HG03460 (cell line): ENCODE measurements at regions not wholly inside any gene's neighbourhood (a gene's known extent, or its start where the extent isn't known, plus 50 kb on each side); places are given as distances from the start of the nearest gene placed in this dataset.
"Not testable (repeated sequence)": the region's sequence is repeated elsewhere in the genome, so short reads cannot be mapped to it uniquely, and the experiment has no call there.

Source experiments
- ATAC-seq: cut with Tn5 transposase; IDR thresholded peaks from one replicate; pipeline ENCODE4 v1.9.1; 2021; ENCODE audit not compliant: unreplicated experiment

DNA sequence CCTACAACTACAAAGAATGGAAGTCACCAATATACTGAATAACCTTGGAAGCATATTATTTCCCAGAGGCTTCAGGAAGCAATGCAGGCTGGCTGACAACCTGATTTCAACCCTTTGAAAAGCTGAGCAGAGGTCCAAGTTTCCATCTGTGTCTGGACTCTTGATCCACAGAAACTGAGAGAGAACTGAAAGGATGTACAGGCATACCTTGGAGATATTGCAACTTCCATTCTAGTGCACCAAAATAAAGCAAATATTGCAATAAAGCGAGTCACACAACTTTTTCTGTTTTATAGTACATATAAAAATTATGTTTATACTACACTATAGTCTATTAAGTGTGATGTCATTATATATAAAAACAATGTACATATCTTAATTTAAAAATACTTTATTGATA, 85.3 kb downstream of the TYW3 start:
- ATAC-seq, result no peak

DNA sequence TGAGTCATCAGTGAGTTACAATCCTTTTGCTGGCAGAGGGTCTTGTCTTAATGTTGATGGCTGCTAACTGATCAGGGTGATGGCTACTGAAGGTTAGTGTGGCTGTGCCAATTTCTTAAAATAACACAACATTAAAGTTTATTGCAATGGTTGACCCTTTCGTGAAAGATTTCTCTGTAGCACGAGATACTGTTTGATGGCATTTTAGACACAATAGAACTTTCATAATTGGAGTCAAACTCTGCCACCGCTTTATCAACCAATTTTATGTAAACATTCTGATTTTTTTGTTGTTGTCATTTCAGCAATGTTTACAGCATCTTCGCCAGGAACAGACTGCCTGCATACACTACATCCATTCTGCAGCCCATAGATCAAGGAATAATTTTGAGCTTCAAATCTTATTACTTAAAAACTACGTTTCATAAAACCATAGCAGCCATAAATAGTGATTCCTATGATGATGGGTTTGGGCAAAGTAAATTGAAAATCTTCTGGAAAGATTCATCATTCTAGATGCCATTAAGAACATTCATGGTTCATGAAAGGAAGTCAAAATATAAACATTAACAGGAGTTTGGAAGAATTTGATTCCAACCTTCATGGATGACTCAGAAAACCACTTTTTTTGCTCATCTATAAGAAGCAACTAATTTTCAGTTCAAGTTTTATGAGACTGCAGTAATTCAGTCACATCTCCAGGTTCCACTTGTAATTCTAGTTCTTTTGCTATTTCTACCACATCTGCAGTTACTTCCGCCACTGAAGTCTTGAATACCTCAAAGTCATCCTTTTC, 85.9 kb downstream of the TYW3 start:
- ATAC-seq, result no peak

DNA sequence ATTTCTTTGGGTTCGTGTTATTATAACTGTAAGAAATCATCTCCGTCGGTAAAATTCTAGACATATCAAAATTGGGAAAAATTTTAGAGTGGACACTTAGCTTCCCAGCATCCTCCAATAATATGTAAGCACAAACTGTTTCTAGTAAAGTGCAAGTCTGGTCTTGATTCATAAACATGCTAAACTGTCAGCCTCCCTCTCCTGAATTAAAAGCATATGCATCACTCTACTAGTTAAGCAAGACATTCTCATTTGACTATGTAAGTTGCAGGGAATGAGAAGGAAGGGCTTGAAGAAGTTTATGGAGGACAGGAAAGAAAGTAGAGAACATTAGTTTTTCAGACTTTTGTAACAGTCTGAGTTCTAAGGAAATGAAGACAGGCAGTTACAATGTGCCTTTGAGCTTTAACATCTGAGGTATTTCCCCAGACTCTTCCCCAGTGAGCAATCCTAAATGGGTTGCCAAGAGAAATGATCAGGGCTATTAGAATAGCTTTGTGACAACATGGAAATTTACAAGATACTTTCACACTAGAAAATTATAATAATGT, 90.0 kb downstream of the TYW3 start:
- no peak for ATAC-seq

DNA sequence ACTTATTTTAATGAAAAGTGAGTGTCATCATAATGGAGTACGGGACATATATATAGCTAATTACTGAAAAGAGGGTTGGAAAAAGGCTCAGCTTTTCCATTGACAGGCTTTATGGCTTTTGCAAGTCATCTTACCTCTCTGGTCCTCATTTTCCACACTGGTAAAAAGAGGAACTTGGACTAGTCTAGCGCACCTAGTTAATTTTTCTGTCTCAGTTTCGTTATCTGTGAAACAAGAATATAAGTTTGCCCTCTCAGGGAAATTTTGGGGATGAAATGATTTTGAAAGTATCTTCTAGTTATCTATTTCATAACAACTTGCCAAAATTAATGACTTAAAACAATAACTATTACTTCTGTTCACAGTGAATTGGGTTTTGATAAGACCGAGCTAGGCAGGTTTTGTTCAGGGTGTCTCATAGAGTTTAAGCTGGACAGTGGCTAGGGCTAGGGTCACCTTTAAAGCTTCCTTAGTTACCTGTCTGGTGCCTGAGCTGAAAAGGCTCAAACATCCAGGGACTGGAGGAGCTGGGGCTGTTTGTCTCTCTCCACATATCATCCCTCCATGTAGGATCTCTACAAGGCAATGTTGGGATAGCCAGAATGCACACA, 91.7 kb downstream of the TYW3 start:
- no peak for ATAC-seq

DNA sequence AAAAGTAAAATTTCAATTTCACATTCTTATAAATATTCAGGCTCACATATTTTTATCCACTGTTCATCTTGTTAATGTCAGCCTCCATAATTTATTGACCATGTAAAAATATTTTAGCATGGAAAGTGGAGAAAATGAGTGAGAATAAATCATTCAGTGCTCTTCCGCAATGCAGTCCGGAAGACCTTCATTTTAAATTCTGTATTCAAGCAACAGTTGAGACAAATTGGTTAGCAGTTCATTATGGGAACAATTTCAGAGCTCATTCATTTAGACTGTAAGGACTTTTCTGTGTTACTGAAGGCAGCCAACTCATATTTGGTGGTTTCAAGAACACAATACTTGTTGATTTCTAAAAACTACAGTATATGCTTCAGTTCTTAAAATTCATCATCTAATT, 97.8 kb downstream of the TYW3 start:
- no peak for ATAC-seq

DNA sequence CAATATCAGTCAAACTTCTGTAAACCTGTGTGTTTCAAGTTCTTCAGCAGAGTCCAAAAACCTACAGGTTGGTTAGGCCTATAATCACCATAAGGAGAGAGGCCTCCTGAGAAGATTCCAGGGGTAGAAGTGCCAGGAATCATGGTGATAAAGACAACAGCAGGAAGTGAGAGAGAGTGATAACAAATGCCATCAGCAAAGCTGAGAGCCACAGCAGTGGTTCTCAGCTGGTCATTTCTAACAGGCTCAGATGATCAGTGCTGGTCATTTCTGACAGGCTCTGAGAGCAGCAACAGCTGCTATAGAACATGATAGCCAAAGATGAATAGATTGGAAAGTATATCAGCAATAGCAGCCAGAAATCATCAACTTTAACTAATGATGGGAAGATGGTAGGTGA, 101.3 kb downstream of the TYW3 start:
- ATAC-seq, result no peak

DNA sequence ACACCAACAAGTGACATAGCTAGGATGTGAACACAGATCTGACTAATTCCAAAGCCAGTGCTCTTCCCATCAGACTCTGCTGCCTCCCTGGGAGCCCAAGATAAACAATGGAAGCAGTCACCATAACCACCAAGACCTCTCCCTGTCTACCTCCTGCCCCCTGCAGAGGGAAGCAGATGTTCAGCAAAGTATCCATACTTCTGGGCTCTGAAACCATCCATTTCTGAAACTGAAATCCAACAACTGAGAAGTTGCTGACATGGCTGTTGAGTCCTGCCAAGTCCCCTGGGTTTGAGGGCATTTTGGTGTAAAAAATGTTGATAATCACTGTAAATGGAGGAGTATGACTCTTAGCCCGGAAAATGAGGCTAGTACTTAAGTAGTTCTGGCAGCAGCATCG, 102.1 kb downstream of the TYW3 start:
- ATAC-seq, result no peak

DNA sequence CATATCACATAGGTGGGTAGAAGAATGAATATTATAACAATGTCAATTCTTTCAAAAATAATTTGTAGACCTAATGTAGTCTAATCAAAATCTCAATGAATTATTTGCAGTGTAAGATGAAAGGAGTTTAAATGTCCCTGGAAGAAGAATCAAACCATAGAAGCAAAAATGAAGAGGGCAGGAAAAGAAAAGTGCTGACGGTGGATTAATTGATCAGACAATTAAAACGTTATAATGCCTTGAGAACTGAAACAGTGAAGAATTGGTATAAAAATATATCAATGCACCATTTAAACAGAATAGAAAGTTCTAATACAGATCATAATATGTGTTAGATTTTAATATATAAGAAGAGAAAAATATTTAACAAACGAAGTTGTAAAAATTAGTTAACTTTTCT, 109.8 kb downstream of the TYW3 start:
- ATAC-seq, result no peak

DNA sequence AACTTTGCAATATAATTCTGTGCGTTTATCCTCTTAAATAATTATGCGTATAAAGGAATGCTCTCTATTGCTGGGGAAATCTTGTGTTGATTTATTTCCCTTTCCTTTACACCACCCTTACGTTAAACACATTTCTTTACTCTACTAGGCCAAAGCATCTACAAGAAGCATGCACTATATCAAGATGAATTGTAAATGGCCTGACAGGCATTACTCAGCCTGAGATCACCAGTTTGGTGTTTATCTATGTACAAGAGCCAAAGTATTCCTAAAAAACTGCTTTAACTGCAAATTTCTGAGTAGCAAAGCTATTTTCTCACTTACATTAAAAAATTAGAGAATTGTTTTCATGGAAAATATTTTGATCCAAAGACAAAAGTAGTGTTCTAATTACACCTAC, 114.8 kb downstream of the TYW3 start:
- ATAC-seq, result no peak

DNA sequence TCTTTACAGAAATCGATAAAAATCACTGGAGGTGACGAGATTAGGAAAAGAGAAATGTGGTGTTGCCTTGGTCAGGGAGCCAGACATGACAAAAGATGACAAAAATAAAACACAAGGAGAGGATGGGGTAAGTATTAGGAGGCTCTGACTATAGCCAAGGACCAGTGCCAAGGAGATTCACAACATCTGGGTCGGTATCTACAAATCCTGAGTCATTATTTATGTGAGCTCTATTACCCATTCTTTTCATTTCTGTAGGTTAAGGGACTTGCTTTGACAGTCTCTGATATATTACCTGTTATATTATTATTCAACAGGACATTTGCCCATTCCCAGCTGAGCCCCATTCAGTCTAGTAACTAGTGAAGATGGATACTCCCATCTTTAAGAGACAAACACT, 120.8 kb downstream of the TYW3 start:
- ATAC-seq, result no peak

DNA sequence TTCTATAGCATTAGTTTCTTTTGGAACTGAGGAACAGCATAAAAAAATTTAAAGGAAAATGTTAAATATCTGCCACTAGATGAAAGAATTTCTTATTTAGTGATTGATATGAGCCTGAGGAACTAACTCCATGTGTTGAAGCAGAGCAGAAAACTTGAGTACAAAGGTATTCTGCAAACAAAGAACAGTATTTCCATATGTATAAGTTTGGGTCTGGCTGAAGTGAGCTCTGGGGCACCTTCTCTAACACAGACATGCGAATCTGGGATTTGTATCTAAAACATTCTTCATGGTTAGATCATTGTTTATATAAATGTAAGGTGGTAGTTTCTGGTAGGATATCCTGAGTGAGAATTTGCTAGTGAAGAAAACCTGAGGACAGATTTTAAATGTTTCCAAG, 123.2 kb downstream of the TYW3 start:
- no peak for ATAC-seq

DNA sequence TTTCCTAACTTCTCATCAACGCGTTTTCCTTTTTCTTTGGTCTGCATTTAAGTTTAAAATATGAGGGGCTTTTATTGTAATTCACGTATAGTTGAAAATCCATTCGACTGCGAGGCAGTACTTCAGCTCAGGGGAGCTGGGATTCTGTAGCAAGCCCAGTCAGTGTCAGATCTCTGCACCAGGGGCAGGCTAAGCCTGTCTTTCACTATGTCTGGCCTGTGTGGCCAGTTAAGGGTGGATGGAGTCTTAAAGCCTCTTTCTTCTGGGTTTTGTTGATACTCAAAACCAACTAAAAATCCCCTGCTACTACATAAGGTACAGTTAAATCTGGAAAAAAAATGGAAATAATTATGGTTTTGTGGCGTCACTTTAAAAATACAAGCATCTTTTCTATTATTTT, 124.7 kb downstream of the TYW3 start:
- peak; percentile 27 for ATAC-seq

DNA sequence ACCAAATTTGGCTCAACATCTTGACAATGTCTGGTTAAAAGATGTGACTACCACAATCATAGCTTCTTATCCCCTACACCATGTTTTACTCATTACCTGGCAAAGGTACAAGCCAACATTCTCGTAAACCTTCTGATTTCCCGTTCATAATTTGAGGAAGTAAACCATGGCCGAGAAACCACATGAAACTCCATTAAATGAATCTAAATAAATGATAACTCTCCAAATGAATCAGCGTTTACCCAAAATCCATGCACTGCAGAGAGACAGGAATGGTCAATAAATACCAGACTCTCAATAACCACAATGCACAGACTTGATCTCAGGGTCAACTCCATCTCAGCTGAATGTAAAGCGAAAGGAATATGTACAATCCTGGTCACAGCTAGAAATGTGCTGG, 125.2 kb downstream of the TYW3 start:
- peak; percentile 55 for ATAC-seq

DNA sequence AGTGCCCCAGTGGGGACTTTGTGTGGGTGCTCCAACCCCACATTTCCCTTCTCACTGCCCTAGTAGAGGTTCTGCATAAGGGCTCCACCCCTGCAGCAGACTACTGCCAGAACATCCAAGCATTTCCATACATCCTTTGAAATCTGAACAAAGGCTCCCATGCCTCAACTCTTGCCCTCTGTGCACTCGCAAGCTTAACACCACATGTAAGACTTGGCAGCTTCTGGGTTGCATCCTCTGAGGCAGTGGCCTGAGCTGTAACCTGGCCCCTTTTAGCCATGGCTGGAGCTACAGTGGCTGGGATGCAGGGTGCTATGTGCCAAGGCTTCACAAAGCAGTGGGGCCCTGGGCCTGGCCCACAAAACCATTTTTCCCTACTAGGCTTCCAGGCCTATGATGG, 128.9 kb downstream of the TYW3 start:
- no peak for ATAC-seq

DNA sequence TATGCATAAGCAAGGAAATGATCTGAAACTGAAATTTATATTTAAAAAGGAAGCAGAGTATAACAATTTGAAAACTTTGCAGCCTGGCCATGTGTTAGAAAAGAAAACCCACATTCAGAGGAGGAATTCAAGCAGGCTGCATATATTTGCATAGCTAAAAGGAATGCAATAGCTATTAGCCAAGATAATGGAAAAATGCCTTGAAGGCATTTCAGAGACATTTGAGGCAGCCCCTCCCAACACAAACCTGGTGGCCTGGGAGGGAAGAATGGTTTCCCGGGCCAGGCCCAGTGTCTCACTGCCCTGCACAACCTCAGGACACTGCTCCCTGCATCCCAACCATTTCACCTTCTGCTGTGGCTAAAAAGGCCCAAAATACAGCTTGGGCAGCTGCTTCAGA, 136.8 kb downstream of the TYW3 start:
- ATAC-seq, result no peak

DNA sequence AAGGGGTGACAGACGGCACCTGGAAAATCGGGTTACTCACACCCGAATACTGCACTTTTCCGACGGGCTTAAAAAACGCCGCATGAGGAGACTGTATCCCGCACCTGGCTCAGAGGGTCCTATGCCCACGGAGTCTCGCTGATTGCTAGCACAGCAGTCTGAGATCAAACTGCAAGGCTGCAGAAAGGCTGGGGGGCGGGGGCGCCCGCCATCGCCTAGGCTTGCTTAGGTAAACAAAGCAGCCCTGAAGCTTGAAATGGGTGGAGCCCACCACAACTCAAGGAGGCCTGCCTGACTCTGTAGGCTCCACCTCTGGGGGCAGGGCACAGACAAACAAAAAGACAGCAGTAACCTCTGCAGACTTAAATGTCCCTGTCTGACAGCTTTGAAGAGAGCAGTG, 144.4 kb downstream of the TYW3 start:
- not testable (repeated sequence) for ATAC-seq

DNA sequence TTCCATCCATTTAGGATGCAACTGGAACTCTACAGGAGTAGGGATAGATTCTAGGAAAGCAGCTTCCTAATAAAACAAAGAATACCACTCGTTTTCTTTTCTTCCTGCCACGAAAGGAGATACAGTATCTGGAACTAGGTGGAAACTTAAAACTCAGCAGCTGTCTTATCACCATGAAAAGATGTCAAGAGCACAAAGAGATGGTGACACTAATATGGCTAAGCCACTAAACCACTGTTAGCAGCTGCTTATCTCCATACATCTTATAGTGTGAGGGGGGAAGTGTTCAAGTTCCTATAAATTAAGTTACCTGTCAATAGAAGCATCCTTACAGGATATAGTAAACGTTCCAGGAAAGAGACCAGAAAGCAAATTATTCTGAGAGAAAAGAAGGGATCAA, 162.5 kb downstream of the TYW3 start:
- ATAC-seq, result no peak

DNA sequence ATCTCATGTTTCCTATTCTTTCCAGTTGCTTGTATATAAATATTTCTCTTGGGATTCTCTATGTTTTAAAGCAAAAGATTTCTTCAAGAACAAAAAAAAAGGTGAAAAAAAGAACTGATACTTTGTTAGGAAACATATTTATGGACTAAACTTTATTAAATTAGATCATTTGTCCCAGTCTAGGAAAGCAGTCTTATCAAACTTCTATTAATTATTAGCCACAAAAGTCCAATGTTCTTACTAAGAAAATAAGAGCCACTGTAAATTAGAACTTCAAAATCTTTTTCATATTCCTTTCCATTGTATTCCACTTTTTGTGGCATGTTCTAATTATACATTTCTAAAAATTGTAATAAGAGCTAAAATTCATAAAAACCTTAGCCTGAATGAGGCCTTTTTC, 175.2 kb downstream of the TYW3 start:
- no peak for ATAC-seq

DNA sequence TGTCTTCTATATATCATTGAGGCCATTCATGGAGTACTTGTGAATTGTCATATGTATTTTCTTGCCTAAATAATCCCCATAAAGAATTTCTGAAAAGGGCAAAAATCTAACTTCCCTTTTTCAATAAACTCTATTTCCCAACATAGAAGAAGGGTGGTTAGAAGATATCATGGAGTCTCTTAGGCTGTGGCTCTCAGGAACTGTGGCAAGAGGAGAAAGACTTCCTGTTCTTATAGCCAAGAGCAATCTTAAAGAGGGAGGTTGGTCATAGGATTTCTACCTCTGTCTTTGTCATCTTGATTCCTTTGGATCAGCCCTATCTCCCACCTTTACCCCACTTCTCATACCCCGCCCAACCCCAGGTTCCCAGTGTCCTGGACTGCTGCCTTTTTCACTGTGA, 175.8 kb downstream of the TYW3 start:
- no peak for ATAC-seq

DNA sequence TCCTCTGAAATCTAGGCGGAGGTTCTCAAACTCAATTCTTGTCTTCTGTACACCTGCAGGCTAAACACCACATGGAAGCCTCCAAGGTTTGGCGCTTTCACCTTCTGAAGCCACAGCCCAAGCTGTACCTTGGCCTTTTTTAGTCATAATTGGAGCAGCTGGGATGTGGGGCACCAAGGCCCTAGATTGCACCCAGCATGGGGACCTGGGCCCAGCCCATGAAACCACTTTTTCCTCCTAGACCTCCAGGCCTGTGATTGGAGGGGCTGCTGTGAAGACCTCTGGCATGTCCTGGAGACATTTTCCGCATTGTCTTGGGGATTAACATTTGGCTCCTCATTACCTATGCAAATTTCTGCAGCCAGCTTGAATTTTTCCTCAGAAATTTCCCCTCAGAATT, 181.0 kb downstream of the TYW3 start:
- ATAC-seq, result no peak

DNA sequence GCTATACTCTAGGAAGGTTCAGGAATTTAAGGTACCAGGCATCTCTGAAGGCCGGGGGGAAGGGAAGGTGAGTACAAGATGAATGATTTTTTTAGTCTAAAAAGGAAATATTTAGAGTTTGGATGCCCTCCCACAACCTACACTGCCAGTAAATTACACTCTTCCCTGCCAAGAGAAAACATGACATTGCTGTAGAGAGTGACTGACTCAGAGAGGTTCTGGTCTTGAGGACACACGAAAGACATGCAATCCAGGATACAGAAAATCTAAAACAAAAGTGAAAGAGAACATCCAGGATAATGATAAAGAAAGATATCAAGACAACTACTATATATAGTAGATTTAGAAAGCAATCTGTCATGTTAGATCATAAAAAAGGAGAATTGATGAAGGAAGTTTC, 200.5 kb downstream of the TYW3 start:
- ATAC-seq, result no peak

DNA sequence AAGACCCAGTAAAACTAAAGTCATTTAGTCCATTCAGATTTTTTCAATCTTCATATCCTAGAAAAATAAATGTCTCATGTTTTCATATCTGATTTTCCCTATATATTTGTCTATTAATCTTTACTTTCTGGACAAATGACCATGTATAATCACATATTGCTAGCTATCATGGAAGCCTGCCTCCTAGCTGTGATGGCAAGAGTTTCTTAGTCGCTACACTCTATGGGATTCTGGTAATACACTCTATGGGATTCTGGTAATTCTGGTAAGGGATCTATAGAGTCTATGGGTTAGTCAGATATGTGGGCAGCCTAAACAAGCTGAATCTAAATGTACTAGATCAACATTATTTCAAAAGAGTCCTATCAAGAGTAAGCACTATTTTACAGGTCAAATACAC, 198.7 kb upstream of the LHX8 start:
- ATAC-seq, result no peak

DNA sequence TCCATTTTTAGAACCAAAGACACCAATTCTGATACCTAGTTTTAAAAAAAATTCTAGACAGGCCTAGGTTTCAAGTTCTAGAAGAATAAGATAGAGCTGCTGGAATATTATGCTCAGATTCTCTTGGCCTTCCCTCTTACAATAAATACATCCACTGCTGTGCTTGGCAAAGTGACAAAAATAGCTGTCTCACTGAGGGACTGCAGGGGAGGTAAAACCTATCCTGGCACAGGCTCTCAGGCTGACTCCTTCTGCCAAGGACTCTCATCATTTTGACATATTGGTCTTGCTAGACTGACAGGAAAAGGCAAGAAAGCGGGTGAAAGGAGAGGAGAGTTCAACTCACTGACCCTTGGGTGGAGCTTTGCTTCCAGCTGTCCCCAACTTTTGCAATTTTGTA, 197.0 kb upstream of the LHX8 start:
- ATAC-seq, result no peak
